Rectal smooth muscle tissue (tissue), 1 donor: ENCODE measurements at regions not wholly inside any gene's neighbourhood (a gene's known extent, or its start where the extent isn't known, plus 50 kb on each side); places are given as distances from the start of the nearest gene placed in this dataset.
A peak's percentile ranks its signal among the peaks of the same experiment; 100 is the strongest.

Experiments
- H3K27ac ChIP-seq: one replicate; pipeline ENCODE4 v1.7.0; 2013; ENCODE audit warnings: low read depth, low read length, inconsistent platforms
- H3K27me3 ChIP-seq: one replicate; pipeline ENCODE4 v1.7.0; 2013; ENCODE audit warnings: low read length; ENCODE audit not compliant: control insufficient read depth, insufficient read depth
- H3K36me3 ChIP-seq: one replicate; pipeline ENCODE4 v1.7.0; 2013; ENCODE audit warnings: low read length; ENCODE audit not compliant: control insufficient read depth, insufficient read depth
- H3K4me1 ChIP-seq: one replicate; pipeline ENCODE4 v1.7.0; 2013; ENCODE audit warnings: low read length; ENCODE audit not compliant: control insufficient read depth, insufficient read depth
- H3K4me3 ChIP-seq: one replicate; pipeline ENCODE4 v1.7.0; 2013; ENCODE audit warnings: low read length
- H3K9ac ChIP-seq: one replicate; pipeline ENCODE4 v1.7.0; 2013; ENCODE audit warnings: low read length

- Histone ChIP-seq H3K4me3 (no peak overlapping the region), H3K27me3 (no peaks in the 10 kb centered on the region), H3K36me3 (no peaks in the 10 kb centered on the region), H3K27ac (no peak overlapping the region), H3K9ac (no peak overlapping the region), H3K4me1 (no peaks in the 10 kb centered on the region)
These were observed 78.4 kb downstream of the RNASET2 start for GRCh38 chr6:166877906-166878305.

GRCh38 chr6:166877349-166877748 is 79.0 kb downstream of the RNASET2 start:
- H3K9ac ChIP-seq: no peak overlapping the region
- no peaks in the 10 kb centered on the region for H3K27me3 ChIP-seq
- H3K4me3 ChIP-seq: no peak overlapping the region
- no peaks in the 10 kb centered on the region for H3K4me1 ChIP-seq
- H3K36me3 ChIP-seq: no peaks in the 10 kb centered on the region
- no peak overlapping the region for H3K27ac ChIP-seq

GRCh38 chr6:166872531-166873009 is 83.8 kb downstream of the RNASET2 start:
- H3K27ac ChIP-seq: no peak overlapping the region

GRCh38 chr6:166870602-166871208 is 85.6 kb downstream of the RNASET2 start:
- Histone ChIP-seq H3K4me1 (no peaks in the 10 kb centered on the region), H3K4me3 (no peak overlapping the region), H3K27ac (no peak overlapping the region), H3K9ac (no peak overlapping the region), H3K36me3 (no peaks in the 10 kb centered on the region), H3K27me3 (no peaks in the 10 kb centered on the region)

More at GRCh38 chr6:166872531-166873009, 83.8 kb downstream of the RNASET2 start:
- H3K9ac ChIP-seq: no peak overlapping the region
- H3K27me3 ChIP-seq: no peaks in the 10 kb centered on the region
- H3K4me1 ChIP-seq: no peaks in the 10 kb centered on the region
- no peak overlapping the region for H3K4me3 ChIP-seq
- H3K36me3 ChIP-seq: no peaks in the 10 kb centered on the region

GRCh38 chr6:166866839-166867637 is 89.3 kb downstream of the RNASET2 start:
- Histone ChIP-seq H3K4me3 (no peak overlapping the region), H3K27ac (no peak overlapping the region), H3K9ac (no peak overlapping the region), H3K36me3 (no peaks in the 10 kb centered on the region), H3K27me3 (no peaks in the 10 kb centered on the region), H3K4me1 (no peaks in the 10 kb centered on the region)

- Histone ChIP-seq H3K27me3 (no peaks in the 10 kb centered on the region), H3K36me3 (no peaks in the 10 kb centered on the region), H3K4me3 (no peak overlapping the region), H3K27ac (no peak overlapping the region), H3K4me1 (peaks cover 3% of the 10 kb centered on the region), H3K9ac (no peak overlapping the region)
These were observed 92.0 kb downstream of the RNASET2 start for GRCh38 chr6:166864333-166864732.

GRCh38 chr6:166862978-166863530 is 93.3 kb downstream of the RNASET2 start:
- H3K27ac ChIP-seq: peak overlapping the region; percentile 30
- H3K36me3 ChIP-seq: no peaks in the 10 kb centered on the region
- H3K27me3 ChIP-seq: no peaks in the 10 kb centered on the region
- H3K4me3 ChIP-seq: peak overlapping the region; percentile 53
- no peak overlapping the region for H3K9ac ChIP-seq
- H3K4me1 ChIP-seq: peaks cover 3% of the 10 kb centered on the region

- Histone ChIP-seq H3K4me3 (peak overlapping the region; percentile 69), H3K27ac (peak overlapping the region; percentile 30), H3K4me1 (peaks cover 3% of the 10 kb centered on the region), H3K36me3 (no peaks in the 10 kb centered on the region), H3K9ac (no peak overlapping the region), H3K27me3 (no peaks in the 10 kb centered on the region)
These were observed 93.9 kb downstream of the RNASET2 start for GRCh38 chr6:166862287-166862977.

- peak overlapping the region; percentile 69 for H3K4me3 ChIP-seq
- H3K27me3 ChIP-seq: no peaks in the 10 kb centered on the region
- no peak overlapping the region for H3K9ac ChIP-seq
- no peaks in the 10 kb centered on the region for H3K36me3 ChIP-seq
- H3K27ac ChIP-seq: no peak overlapping the region
- peaks cover 3% of the 10 kb centered on the region for H3K4me1 ChIP-seq
These were observed 94.4 kb downstream of the RNASET2 start for GRCh38 chr6:166861961-166862286.

GRCh38 chr6:166861304-166861703 is 95.0 kb downstream of the RNASET2 start:
- H3K27ac ChIP-seq: no peak overlapping the region
- H3K4me1 ChIP-seq: peaks cover 3% of the 10 kb centered on the region
- H3K4me3 ChIP-seq: peak overlapping the region; percentile 69
- H3K9ac ChIP-seq: no peak overlapping the region
- no peaks in the 10 kb centered on the region for H3K36me3 ChIP-seq
- no peaks in the 10 kb centered on the region for H3K27me3 ChIP-seq

GRCh38 chr6:166860392-166860791 is 96.0 kb downstream of the RNASET2 start:
- H3K27me3 ChIP-seq: no peaks in the 10 kb centered on the region
- no peak overlapping the region for H3K4me3 ChIP-seq
- peaks cover 3% of the 10 kb centered on the region for H3K4me1 ChIP-seq
- H3K36me3 ChIP-seq: no peaks in the 10 kb centered on the region
- no peak overlapping the region for H3K27ac ChIP-seq
- H3K9ac ChIP-seq: no peak overlapping the region

GRCh38 chr6:166855416-166855815 is 100.9 kb downstream of the RNASET2 start:
- Histone ChIP-seq H3K27ac (no peak overlapping the region), H3K27me3 (peaks cover 3% of the 10 kb centered on the region), H3K36me3 (no peaks in the 10 kb centered on the region)

More at GRCh38 chr6:166855416-166855815, 100.9 kb downstream of the RNASET2 start:
- peaks cover 2% of the 10 kb centered on the region for H3K4me1 ChIP-seq
- no peak overlapping the region for H3K4me3 ChIP-seq
- H3K9ac ChIP-seq: no peak overlapping the region
